GM23248 (cell line): ENCODE measurements at regions not wholly inside any gene's neighbourhood (a gene's known extent, or its start where the extent isn't known, plus 50 kb on each side); places are given as distances from the start of the nearest gene placed in this dataset.

Source experiments
- EZH2 ChIP-seq: fragments of 200-600 bp; sonication (generic); IDR thresholded peaks from 2 replicates; pipeline ENCODE4 v1.6.1; 2018; ENCODE audit warnings: antibody characterized with exemption, mild to moderate bottlenecking; ENCODE audit not compliant: insufficient read depth, poor library complexity, severe bottlenecking
- EZH2phosphoT487 ChIP-seq: fragments of 200-600 bp; sonication (generic); IDR thresholded peaks from 2 replicates; pipeline ENCODE4 v1.6.1; 2018; ENCODE audit warnings: antibody characterized with exemption, moderate library complexity, mild to moderate bottlenecking, low read depth; ENCODE audit not compliant: insufficient read depth

GRCh38 chr13:75180805-75181455 is 301.0 kb downstream of the TBC1D4 start:
- TF ChIP-seq EZH2 (no peak), EZH2phosphoT487 (no peak)
